ENCODE measurements at regions not wholly inside any gene's neighbourhood (a gene's known extent, or its start where the extent isn't known, plus 50 kb on each side); places are given as distances from the start of the nearest gene placed in this dataset.

GRCh38 chr2:203789618-203790017 lies 78.0 kb upstream of the CTLA4 start:
- Histone ChIP-seq H3K9me3 (no peaks in the 10 kb centered on the region), H3K4me3 (no peak overlapping the region), H3K27ac (no peak overlapping the region), H3K4me1 (peaks cover 0 to 3% of the 10 kb centered on the region in 2 donors), H3K36me3 (no peaks in the 10 kb centered on the region), H3K27me3 (no peaks in the 10 kb centered on the region)
- TF ChIP-seq, protein P1, sequence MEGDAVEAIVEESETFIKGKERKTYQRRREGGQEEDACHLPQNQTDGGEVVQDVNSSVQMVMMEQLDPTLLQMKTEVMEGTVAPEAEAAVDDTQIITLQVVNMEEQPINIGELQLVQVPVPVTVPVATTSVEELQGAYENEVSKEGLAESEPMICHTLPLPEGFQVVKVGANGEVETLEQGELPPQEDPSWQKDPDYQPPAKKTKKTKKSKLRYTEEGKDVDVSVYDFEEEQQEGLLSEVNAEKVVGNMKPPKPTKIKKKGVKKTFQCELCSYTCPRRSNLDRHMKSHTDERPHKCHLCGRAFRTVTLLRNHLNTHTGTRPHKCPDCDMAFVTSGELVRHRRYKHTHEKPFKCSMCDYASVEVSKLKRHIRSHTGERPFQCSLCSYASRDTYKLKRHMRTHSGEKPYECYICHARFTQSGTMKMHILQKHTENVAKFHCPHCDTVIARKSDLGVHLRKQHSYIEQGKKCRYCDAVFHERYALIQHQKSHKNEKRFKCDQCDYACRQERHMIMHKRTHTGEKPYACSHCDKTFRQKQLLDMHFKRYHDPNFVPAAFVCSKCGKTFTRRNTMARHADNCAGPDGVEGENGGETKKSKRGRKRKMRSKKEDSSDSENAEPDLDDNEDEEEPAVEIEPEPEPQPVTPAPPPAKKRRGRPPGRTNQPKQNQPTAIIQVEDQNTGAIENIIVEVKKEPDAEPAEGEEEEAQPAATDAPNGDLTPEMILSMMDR (IDR thresholded peaks at IDR 0.05): no peak
- DNase-seq (ENCODE audit: low spot score in 2 of 2): no peak
- intact Hi-C loops (cut with DNase I): no loop called here

DNA sequence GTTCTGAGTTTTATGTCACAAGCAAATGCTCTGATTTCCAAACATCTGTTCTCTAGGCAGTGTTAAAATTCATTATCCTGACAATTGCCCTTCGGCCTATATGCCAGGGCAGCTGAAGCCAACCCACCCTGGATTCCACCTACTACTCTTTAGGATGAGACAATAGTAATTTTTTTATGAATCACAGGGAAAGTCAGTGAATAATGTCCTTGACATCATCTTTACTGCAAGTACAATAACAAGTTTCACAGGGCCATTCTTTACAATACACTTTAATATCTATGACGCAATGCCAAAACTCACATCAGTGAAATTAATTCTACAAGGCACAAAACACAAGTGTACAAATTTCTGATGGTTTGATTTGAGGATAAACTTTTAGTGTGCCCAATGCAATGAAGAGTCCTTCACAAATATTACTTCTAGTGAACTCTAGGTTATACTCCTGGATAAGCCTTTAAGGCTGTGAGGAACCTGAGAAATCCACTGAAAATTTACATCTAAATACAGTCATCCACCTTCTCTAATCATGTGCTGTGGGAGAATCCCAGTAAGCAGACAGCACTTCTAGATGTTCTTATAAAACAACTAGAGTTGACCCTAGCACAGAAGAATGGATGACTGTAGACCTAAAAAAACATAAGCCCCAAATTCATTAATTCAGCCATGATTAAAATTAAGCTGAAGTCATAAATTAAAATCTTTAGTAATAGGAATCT lies 77.3 kb upstream of the CTLA4 start:
- no peak for DNase-seq (ENCODE audit: low spot score in 2 of 2)
- Histone ChIP-seq H3K4me1 (peaks cover 0 to 3% of the 10 kb centered on the region in 2 donors), H3K27me3 (no peaks in the 10 kb centered on the region), H3K4me3 (no peak overlapping the region), H3K36me3 (no peaks in the 10 kb centered on the region), H3K9me3 (no peaks in the 10 kb centered on the region), H3K27ac (no peak overlapping the region)
- intact Hi-C loops (cut with DNase I): no loop called here
- TF ChIP-seq, protein P1 (IDR thresholded peaks at IDR 0.05): no peak

DNA sequence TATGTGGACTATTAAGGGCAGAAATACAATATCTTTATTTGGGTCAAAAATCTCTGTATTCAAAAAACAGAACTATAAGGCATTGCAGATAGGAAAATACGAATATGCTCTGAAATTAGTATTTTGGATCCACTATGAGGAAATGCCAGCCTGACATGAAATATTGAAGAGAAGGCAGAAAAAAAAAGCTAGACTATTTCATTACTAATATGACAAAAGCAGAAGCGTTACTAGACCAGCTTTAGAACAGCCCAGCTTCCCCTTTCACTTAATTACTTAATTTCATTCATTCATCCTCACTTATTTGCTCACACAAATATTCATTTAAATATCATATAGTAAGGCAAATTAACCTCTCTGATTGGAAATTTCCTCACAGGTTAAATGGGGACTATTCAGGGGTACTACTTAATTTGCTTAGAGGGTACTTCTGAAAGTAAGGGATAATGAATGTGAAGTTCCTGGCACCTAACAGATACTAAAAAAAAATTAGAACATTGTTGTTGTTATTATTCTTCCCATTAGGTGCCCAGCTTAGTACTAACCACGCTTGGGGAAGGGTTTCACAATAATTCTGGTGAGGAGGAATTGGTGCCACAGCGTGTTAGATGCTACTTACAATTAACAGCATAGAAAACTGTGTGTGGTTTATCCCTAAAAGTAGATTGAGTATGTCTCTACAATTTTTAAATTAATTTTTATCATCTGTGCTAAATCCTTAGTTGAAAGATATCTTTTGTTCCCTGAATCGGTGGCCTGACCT lies 71.1 kb upstream of the CTLA4 start:
- Histone ChIP-seq H3K27me3 (no peaks in the 10 kb centered on the region), H3K9me3 (peaks cover 0 to 8% of the 10 kb centered on the region in 2 donors), H3K4me1 (no peaks in the 10 kb centered on the region), H3K4me3 (no peak overlapping the region), H3K36me3 (no peaks in the 10 kb centered on the region), H3K27ac (no peak overlapping the region)
- no peak for DNase-seq (ENCODE audit: low spot score in 2 of 2)
- TF ChIP-seq, protein P1 (IDR thresholded peaks at IDR 0.05): no peak
- intact Hi-C loops (cut with DNase I): no loop called here

- intact Hi-C loops (cut with DNase I): no loop called here
- H3K36me3 ChIP-seq: no peaks in the 10 kb centered on the region
- H3K4me1 ChIP-seq: no peaks in the 10 kb centered on the region
- peaks cover 0 to 8% of the 10 kb centered on the region in 2 donors for H3K9me3 ChIP-seq
- no peaks in the 10 kb centered on the region for H3K27me3 ChIP-seq
- H3K4me3 ChIP-seq: no peak overlapping the region
- no peak overlapping the region for H3K27ac ChIP-seq
- TF ChIP-seq, protein P1 (IDR thresholded peaks at IDR 0.05): no peak
- DNase-seq (ENCODE audit: low spot score in 2 of 2): no peak
Measured at GRCh38 chr2:203797276-203797675, 70.3 kb upstream of the CTLA4 start.

DNA sequence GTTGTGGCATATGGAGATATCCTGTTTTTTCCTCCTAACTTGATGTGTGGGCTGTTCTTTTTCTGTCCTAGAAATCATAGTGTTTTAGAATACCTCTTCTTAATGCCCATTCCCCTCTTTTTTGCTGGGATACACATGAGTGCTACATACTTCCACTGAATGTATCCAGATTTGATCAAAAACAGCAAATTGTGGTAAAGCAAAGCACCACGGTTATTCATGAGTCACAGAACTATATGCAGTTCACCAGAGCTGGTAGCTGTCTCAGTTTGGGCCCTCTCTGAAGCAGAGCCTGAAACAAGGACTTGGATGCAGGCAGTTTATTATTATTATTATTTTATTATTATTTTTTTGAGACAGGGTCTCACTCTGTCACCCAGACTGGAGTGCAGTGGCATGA lies 69.9 kb upstream of the CTLA4 start:
- no peak overlapping the region for H3K27ac ChIP-seq
- intact Hi-C loops (cut with DNase I): no loop called here
- TF ChIP-seq, protein P1 (IDR thresholded peaks at IDR 0.05): no peak
- no peak for DNase-seq (ENCODE audit: low spot score in 2 of 2)
- H3K9me3 ChIP-seq: peaks cover 0 to 8% of the 10 kb centered on the region in 2 donors
- H3K4me3 ChIP-seq: no peak overlapping the region
- H3K36me3 ChIP-seq: no peaks in the 10 kb centered on the region
- H3K4me1 ChIP-seq: peaks cover 0 to 4% of the 10 kb centered on the region in 2 donors
- H3K27me3 ChIP-seq: no peaks in the 10 kb centered on the region

Measured in ascending aorta (tissue), 2 donors.